GM12872 (cell line): ENCODE measurements at regions not wholly inside any gene's neighbourhood (a gene's known extent, or its start where the extent isn't known, plus 50 kb on each side); places are given as distances from the start of the nearest gene placed in this dataset.

Experiments used
- TF ChIP-seq, protein P1 (sequence below): IDR thresholded peaks from 3 replicates; pipeline ENCODE4 v1.5.1; 2011; ENCODE audit warnings: low read depth, mild to moderate bottlenecking, low read length, moderate library complexity; ENCODE audit not compliant: insufficient read depth

DNA sequence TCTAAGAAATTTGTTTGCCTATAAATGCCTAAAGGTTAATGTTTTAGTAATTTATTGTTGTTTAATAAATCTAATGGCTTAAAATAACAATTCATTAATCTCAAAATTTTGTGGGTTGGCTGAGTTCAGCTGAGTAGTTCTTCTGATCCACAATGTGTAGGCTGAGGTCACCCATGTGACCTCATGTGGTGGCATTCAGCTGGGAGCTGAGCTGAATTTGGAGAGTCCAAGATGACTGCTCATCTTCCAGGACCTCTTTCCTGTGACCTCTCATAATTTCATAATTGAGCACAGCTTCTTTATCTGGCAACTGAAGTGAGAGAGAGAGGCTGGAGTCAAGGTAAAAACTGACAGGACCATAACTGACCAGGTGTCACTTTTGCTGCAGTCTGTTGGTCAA lies 132.4 kb downstream of the TXNL1 start:
- TF ChIP-seq, protein P1, sequence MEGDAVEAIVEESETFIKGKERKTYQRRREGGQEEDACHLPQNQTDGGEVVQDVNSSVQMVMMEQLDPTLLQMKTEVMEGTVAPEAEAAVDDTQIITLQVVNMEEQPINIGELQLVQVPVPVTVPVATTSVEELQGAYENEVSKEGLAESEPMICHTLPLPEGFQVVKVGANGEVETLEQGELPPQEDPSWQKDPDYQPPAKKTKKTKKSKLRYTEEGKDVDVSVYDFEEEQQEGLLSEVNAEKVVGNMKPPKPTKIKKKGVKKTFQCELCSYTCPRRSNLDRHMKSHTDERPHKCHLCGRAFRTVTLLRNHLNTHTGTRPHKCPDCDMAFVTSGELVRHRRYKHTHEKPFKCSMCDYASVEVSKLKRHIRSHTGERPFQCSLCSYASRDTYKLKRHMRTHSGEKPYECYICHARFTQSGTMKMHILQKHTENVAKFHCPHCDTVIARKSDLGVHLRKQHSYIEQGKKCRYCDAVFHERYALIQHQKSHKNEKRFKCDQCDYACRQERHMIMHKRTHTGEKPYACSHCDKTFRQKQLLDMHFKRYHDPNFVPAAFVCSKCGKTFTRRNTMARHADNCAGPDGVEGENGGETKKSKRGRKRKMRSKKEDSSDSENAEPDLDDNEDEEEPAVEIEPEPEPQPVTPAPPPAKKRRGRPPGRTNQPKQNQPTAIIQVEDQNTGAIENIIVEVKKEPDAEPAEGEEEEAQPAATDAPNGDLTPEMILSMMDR = no peak

DNA sequence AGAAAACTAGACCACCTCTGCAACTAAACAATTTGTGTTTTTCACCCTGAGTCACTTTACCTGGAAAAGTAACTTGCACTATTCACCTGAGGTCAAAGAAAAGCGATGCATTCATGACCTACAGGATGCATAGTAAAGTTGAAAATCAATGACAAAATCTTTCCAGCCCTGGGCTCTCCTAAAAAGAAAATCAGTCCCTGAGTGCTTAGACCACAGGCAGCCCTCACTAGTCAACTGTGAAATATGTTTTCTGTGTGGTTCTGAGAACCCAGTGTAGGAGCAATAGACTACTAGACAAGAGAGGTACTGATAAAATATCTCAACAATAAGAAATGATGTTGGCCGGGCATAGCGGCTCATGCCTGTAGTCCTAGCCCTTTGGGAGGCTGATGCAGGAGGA lies 133.1 kb downstream of the TXNL1 start:
- TF ChIP-seq, protein P1 = no peak

DNA sequence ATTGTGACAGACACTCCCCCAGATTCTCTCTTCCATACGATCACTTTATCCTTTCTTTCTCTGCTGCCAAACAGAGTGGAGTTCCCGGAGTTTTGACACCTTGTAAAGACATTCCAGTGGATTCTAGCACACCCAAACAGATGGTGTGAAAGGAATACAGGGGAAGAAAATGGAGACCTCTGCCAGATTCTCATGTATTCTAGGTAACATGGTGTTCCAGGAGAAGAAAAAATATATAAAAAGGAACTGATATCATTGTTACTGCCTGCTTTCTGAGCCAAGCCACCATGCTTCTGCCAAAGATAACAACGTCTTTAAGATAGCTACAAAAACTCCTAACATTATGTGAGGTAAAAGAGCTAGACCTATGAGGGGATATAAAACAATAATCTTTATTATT lies 136.5 kb downstream of the TXNL1 start:
- TF ChIP-seq, protein P1 = no peak

DNA sequence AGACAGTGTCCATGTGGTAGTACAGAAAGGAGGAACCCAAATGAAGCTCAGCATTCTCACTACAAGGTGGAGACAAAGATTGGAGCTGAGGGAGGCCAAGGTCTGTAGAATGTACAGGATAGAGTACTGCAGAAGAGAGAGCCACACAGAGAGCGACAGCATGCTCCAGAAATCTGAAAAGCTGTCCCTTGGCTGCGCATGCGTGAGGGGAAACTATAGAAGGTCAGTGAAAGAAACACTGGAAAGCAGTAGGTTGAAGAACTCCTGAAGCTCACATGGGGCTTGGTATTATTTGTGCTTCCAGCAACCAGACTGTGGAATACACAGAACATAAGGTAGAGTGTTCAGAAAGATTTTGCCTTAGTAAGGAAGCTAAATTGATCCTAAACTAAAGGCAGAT lies 142.5 kb downstream of the TXNL1 start:
- TF ChIP-seq, protein P1 = no peak

DNA sequence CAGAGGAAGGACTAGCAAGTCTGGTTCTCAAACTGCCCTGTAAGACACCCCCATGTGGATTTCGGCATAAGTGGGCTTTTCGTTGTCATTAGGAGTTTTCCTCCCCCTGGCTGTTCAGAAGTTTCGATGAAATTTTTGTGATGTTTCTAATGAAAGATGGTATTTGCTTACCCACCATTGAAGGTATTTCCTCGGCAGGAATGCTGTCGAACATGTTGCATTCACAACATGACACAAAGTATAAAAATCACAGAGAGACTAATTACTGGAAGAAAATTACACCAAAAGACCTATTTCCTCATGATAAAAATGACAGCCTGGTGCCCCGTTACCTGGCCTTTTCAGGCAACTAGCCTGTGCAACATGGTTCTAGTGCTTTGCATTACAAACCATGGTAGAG lies 144.9 kb downstream of the TXNL1 start:
- TF ChIP-seq, protein P1 = no peak

DNA sequence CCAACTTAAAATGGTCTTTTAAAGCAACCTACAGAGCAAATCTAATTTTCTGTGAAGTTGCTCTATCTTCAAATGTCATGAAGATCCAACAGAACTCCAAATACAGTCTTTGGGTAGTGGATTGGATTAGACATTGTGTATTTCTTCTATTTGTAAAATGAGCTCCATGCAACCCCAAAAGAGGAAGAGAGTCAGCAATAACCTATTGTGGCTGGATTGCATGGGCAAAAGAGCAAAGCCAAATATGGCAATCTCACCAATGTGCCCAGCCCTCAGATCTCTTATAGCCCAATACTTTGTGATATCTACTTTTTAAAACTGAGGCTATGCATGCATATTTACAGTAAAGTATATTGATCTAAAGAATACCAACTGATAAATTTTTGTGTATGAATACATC lies 146.3 kb downstream of the TXNL1 start:
- TF ChIP-seq, protein P1 = no peak

DNA sequence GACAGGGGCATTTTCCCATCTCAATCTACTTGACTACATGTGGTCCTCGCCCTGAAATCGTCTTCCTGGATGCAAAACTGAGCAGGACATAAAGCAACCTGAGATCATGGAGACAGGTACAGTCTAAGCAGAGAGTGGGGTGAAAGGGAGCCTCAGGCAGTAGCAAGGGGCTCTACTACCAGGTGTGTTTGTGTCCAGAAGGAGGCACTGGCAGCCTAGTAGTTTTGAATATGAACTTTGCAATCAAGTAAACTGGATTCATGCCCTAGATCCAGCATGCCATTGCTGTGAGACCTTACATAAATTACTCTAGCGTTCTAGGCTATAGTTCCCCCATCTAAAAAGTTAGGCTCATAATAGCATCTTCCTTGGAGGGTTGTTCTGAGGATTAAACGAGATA lies 147.4 kb downstream of the TXNL1 start:
- TF ChIP-seq, protein P1 = no peak

DNA sequence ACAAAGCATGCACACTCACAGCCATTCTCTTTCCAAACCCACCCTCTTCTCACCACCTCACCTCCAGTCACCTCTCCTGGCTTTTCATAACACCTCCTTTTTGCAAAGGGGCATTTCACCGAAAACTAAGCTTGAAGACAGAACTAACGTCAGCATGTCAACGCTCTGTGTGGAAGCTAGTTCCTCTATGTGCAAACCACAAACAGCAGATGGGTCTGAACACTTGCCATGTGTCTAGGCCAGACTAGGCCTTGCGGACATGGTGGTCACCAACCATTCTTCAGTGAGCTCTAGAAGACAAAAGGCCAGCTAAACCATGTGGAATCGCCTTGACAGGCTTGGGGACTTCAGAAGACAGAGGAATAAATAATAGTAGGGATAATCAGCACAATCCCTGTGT lies 148.5 kb downstream of the TXNL1 start:
- TF ChIP-seq, protein P1 = no peak
